Type B pancreatic cell (in vitro differentiated cells): ENCODE measurements at regions not wholly inside any gene's neighbourhood (a gene's known extent, or its start where the extent isn't known, plus 50 kb on each side); places are given as distances from the start of the nearest gene placed in this dataset.

Source experiments
- DNase-seq: peaks from one replicate; pipeline ENCODE4 v3.0.0; 2021; ENCODE audit warnings: mixed read lengths; ENCODE audit not compliant: unreplicated experiment; ENCODE audit errors: extremely low spot score
- H3K27ac Mint-ChIP-seq: 2 replicates; pipeline ENCODE4 v1.8.0; 2021; ENCODE audit warnings: mild to moderate bottlenecking, mixed read lengths
- H3K27me3 Mint-ChIP-seq: 2 replicates; pipeline ENCODE4 v1.8.0; 2021; ENCODE audit warnings: mixed read lengths
- H3K36me3 Mint-ChIP-seq: 2 replicates; pipeline ENCODE4 v1.8.0; 2021; ENCODE audit warnings: mixed read lengths
- H3K4me1 Mint-ChIP-seq: one replicate; pipeline ENCODE4 v1.8.0; 2021; ENCODE audit warnings: mixed read lengths; ENCODE audit not compliant: unreplicated experiment
- H3K4me3 Mint-ChIP-seq: 2 replicates; pipeline ENCODE4 v1.8.0; 2021; ENCODE audit warnings: mild to moderate bottlenecking, mixed read lengths
- H3K9me3 Mint-ChIP-seq: 2 replicates; pipeline ENCODE4 v1.8.0; 2021; ENCODE audit warnings: mixed read lengths
- TF ChIP-seq, protein P1 (sequence below): fragments of 200-600 bp; sonication (generic); conservative IDR thresholded peaks from 2 replicates; pipeline ENCODE4 v1.5.0; 2021; ENCODE audit warnings: antibody characterized with exemption, mild to moderate bottlenecking

DNA sequence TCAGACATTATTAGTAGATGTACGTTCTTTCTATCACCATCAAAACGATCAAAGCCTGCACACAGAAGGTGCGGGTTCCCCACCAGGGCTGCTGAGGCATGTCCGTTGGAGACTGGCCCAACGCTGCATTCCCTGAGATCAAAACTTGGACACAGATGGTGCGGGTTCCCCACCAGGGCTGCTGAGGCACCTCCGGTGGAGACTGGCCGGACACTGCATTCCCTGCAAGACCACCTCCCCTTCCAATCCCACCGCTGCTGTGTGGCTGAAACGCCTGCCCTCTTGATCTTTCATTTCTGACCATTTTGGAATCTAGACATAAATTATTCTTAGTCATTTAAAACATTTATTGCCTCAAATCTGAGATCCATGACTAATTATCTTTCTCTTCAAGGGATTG lies 254.2 kb upstream of the SALL3 start:
- peak; percentile 34 for DNase-seq
- H3K27me3 Mint-ChIP-seq = peaks cover 40% of the 10 kb centered on the region
- TF ChIP-seq, protein P1, sequence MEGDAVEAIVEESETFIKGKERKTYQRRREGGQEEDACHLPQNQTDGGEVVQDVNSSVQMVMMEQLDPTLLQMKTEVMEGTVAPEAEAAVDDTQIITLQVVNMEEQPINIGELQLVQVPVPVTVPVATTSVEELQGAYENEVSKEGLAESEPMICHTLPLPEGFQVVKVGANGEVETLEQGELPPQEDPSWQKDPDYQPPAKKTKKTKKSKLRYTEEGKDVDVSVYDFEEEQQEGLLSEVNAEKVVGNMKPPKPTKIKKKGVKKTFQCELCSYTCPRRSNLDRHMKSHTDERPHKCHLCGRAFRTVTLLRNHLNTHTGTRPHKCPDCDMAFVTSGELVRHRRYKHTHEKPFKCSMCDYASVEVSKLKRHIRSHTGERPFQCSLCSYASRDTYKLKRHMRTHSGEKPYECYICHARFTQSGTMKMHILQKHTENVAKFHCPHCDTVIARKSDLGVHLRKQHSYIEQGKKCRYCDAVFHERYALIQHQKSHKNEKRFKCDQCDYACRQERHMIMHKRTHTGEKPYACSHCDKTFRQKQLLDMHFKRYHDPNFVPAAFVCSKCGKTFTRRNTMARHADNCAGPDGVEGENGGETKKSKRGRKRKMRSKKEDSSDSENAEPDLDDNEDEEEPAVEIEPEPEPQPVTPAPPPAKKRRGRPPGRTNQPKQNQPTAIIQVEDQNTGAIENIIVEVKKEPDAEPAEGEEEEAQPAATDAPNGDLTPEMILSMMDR = no peak
- H3K9me3 Mint-ChIP-seq = no peaks in the 10 kb centered on the region
- peaks cover 12% of the 10 kb centered on the region for H3K4me1 Mint-ChIP-seq
- H3K36me3 Mint-ChIP-seq = no peaks in the 10 kb centered on the region
- no peak overlapping the region for H3K4me3 Mint-ChIP-seq
- H3K27ac Mint-ChIP-seq = no peak overlapping the region

DNA sequence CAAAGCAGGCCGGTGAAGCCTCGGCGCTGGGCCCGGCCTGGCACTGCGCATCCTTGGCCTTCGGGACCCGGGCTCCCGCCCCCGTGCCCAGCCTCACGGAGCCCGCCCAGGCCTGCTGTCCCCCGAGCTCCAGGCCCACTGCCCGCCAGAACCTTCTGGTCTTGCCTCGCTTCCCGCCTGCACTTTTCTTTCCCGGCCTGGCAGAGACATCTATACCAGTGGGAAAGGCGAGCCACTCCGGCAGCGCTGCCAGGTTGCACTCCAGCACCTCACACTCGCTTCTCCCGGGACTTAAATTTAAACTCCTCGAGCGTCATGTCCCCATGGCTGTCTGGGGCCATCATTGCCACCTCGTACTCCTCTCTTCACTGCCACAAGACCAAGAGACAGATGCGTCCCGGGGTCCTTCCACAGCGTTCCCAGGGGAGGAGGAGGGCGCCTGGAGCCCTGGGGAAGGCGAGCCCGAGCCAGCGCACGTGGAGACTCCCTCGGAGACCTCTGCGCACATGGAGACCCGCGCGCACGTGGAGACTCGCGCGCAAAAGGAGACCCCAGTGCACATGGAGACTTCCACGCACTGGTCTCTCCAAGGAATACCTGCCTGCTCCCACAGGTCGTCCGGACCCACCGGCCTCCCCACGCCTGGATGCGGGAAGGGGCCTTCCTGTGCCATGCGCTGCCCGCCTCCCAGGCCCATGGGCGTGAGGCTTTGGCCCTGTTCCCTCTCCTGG lies 253.1 kb upstream of the SALL3 start:
- H3K4me3 Mint-ChIP-seq = no peak overlapping the region
- peak; percentile 60 for DNase-seq
- no peaks in the 10 kb centered on the region for H3K36me3 Mint-ChIP-seq

DNA sequence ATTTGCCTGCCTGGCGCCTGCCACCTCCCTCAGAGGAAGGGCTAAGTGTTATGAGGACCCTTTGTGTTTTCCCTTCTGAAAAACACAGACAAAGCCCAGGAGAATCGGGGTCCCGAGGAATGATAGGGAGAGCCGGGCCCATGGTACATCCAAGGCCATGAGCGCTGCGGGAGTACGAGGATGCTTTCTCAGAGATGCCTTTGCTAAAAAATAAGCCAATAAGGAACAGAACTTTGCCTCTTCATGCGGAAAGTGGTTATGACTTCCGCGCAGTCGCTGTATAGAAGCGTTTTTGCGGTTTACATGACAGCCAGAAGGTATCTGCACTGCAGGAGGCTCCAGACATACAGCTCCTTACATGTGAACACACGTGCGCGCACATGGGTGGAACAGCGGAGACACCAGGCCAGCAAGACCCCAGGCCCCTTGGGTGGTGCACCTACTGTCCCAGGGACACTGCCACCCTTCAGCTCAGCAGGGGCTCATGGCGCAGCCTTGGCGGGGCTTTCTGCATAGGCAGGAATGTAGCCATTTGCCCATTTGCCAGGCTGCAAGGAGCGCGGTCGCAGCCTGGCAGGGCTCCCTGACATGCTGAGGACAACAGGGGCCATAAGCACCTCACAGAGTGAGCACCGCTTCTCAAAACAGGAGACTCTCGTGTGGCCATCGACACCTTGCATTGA lies 252.4 kb upstream of the SALL3 start:
- Mint-ChIP-seq H3K4me1 (peaks cover 4% of the 10 kb centered on the region), H3K9me3 (no peaks in the 10 kb centered on the region), H3K27ac (no peak overlapping the region), H3K36me3 (no peaks in the 10 kb centered on the region), H3K4me3 (no peak overlapping the region), H3K27me3 (peaks cover 32% of the 10 kb centered on the region)
- peak; percentile 54 for DNase-seq
- TF ChIP-seq, protein P1 = no peak

More for the DNA sequence above, 253.1 kb upstream of the SALL3 start:
- Mint-ChIP-seq H3K27ac (no peak overlapping the region), H3K9me3 (no peaks in the 10 kb centered on the region), H3K27me3 (peaks cover 39% of the 10 kb centered on the region), H3K4me1 (peaks cover 11% of the 10 kb centered on the region)
- TF ChIP-seq, protein P1 = no peak

DNA sequence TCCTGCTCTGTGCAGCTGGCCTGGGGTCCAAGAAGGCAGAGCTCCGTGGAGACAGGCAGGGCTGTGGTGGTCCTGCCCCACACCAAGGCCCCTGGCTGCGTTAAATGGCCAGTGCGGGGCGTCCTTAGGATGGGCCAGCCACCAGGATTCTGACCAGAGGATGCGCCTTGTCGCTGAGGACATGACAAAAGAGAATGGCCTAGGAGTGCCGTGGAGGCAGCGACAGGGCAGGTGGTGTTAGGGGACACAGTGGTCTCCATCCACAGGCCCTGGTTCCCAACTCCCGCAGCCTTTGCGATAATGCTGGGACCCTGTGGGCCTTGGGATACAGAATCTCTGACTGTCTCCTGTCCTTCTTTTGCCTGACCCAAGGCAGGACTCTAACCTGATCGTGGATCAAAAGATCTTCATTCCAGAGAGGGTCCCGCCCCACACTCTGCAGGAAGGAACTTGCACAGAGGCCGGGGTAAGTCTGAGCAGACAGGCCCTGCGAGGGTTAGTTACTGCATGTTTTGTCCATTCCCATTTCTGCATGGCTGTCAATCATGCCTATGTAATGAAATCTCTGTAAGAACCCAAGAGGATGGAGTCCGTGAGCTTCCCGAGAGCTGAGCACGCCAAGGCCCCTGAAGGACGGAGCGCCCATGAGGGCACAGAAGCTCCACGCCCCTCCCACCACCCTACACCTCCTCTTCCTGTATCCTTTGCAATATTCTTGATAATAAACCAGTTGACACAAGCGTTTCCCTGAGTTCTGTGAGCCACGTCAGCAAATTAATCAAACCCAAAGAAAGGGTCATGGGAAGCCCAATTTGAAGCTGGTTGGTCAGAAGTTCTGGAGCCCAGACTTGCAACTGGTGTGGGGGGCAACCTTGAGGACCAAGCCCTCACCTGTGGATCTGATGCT lies 251.5 kb upstream of the SALL3 start:
- Mint-ChIP-seq H3K27me3 (peaks cover 27% of the 10 kb centered on the region), H3K27ac (no peak overlapping the region), H3K4me3 (no peak overlapping the region), H3K36me3 (no peaks in the 10 kb centered on the region), H3K9me3 (no peaks in the 10 kb centered on the region), H3K4me1 (no peaks in the 10 kb centered on the region)
- peak; percentile 63 for DNase-seq
- TF ChIP-seq, protein P1 = no peak

DNA sequence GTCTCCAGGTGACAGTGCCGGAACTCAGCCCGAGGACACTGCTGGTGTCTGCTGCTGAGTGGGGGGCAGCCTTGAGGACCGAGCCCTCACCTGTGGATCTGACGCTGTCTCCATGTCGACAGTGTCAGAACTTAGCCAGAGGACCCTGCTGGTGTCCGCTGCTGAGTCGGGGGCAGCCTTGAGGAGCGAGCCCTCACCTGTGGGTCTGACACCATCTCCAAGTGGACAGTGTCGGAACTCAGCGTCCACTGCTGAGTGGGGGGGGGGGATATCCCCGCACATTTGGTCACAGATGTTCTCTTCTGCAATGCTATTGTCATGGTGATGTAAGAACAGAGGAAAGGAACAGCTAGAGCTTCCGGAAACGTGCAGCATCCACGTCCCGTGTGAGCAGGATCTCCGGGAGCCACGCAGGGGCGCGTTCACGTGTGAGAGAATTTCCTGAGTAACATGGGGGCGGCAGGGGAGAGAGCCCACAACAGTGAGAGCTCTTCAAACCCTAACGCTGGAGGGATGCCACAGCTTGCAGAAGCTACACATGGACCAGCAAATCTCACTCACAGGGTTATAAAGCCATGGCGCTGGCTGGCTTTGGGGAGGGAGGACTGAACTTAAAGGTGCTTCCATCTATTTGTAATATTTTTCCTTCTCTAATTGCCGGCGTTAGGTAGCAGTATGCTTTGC lies 250.7 kb upstream of the SALL3 start:
- TF ChIP-seq, protein P1 = no peak
- no peak overlapping the region for H3K4me3 Mint-ChIP-seq
- peak; percentile 47 for DNase-seq
- H3K27me3 Mint-ChIP-seq = peaks cover 23% of the 10 kb centered on the region
- no peaks in the 10 kb centered on the region for H3K36me3 Mint-ChIP-seq
- H3K9me3 Mint-ChIP-seq = no peaks in the 10 kb centered on the region
- H3K27ac Mint-ChIP-seq = no peak overlapping the region
- H3K4me1 Mint-ChIP-seq = no peaks in the 10 kb centered on the region
